ENCODE measurements at regions not wholly inside any gene's neighbourhood (a gene's known extent, or its start where the extent isn't known, plus 50 kb on each side); places are given as distances from the start of the nearest gene placed in this dataset.

- no peak overlapping the region for H3K4me3 ChIP-seq (ENCODE audit: low read depth, low read length)
- peaks cover 12% of the 10 kb centered on the region for H3K27me3 ChIP-seq
- no peaks in the 10 kb centered on the region for H3K9me3 ChIP-seq
- no peaks in the 10 kb centered on the region for H3K36me3 ChIP-seq
- TF ChIP-seq, protein P1, sequence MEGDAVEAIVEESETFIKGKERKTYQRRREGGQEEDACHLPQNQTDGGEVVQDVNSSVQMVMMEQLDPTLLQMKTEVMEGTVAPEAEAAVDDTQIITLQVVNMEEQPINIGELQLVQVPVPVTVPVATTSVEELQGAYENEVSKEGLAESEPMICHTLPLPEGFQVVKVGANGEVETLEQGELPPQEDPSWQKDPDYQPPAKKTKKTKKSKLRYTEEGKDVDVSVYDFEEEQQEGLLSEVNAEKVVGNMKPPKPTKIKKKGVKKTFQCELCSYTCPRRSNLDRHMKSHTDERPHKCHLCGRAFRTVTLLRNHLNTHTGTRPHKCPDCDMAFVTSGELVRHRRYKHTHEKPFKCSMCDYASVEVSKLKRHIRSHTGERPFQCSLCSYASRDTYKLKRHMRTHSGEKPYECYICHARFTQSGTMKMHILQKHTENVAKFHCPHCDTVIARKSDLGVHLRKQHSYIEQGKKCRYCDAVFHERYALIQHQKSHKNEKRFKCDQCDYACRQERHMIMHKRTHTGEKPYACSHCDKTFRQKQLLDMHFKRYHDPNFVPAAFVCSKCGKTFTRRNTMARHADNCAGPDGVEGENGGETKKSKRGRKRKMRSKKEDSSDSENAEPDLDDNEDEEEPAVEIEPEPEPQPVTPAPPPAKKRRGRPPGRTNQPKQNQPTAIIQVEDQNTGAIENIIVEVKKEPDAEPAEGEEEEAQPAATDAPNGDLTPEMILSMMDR (IDR thresholded peaks at IDR 0.05; ENCODE audit: low read depth, low read length): no peak
- no peak for DNase-seq
- no peaks in the 10 kb centered on the region for H3K4me1 ChIP-seq
Observed at GRCh38 chr18:78732273-78733210, 247.1 kb upstream of the SALL3 start.

DNA sequence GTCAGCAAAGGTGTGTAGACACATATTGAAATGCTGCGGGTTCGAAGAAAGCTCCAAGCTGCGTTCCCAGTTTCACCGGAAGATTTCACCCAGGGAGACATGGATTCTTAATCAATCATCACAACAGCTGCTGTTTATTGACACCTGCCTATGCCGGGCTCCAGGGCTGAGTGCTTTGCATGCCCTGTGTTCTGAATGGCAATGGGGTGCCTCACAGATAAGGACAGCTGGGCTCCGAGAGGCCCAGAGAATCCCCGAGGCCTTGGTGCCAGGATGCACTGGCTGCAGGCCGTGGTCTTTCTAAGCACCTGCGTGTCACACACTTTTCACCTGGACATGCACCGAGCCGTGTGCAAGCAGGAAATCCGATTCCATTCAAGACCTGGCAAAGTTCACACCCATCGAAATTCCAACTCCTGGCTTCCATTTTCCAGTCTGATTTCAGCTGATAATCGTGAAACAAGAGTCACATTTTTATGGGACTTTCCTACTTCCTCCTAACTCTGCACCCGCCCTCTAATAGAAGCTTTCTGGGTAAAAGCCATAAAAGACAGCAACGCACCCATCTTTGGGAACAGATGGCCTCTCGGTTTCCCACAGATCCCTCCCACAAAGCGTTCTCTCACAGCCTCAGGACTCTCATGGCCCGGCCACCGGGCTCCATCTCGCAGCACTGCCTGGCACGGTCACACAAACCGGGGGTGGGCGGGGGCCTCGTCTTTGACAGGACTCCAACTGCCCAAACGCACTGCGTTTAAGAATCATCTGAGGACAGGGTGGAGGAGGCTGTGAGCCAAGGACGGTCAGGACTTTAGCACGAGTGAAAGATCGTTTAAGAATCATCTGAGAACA lies 245.6 kb upstream of the SALL3 start:
- DNase-seq: no peak
- H3K36me3 ChIP-seq: no peaks in the 10 kb centered on the region
- H3K9me3 ChIP-seq: no peaks in the 10 kb centered on the region
- TF ChIP-seq, protein P1 (IDR thresholded peaks at IDR 0.05; ENCODE audit: low read depth, low read length): no peak
- peaks cover 12% of the 10 kb centered on the region for H3K27me3 ChIP-seq
- H3K4me3 ChIP-seq (ENCODE audit: low read depth, low read length): no peak overlapping the region
- H3K4me1 ChIP-seq: no peaks in the 10 kb centered on the region

- no peak overlapping the region for H3K4me3 ChIP-seq (ENCODE audit: low read depth, low read length)
- peaks cover 12% of the 10 kb centered on the region for H3K27me3 ChIP-seq
- no peak for DNase-seq
- H3K36me3 ChIP-seq: no peaks in the 10 kb centered on the region
- no peaks in the 10 kb centered on the region for H3K4me1 ChIP-seq
- H3K9me3 ChIP-seq: no peaks in the 10 kb centered on the region
- TF ChIP-seq, protein P1 (IDR thresholded peaks at IDR 0.05; ENCODE audit: low read depth, low read length): no peak
Observed at GRCh38 chr18:78734614-78734945, 245.0 kb upstream of the SALL3 start.

- peaks cover 7% of the 10 kb centered on the region; the same call in 1 of the 2 replicates for H3K27me3 ChIP-seq
- no peaks in the 10 kb centered on the region for H3K9me3 ChIP-seq
- TF ChIP-seq, protein P1 (IDR thresholded peaks at IDR 0.05; ENCODE audit: low read depth, low read length): no peak
- H3K4me1 ChIP-seq: no peaks in the 10 kb centered on the region
- H3K36me3 ChIP-seq: no peaks in the 10 kb centered on the region
- DNase-seq: no peak
- no peak overlapping the region for H3K4me3 ChIP-seq (ENCODE audit: low read depth, low read length)
Observed at GRCh38 chr18:78735131-78736014, 244.2 kb upstream of the SALL3 start.

GRCh38 chr18:78736015-78736690 lies 243.5 kb upstream of the SALL3 start:
- H3K27me3 ChIP-seq: peaks cover 6% of the 10 kb centered on the region; the same call in 1 of the 2 replicates
- no peaks in the 10 kb centered on the region for H3K4me1 ChIP-seq
- TF ChIP-seq, protein P1 (IDR thresholded peaks at IDR 0.05; ENCODE audit: low read depth, low read length): no peak
- H3K36me3 ChIP-seq: no peaks in the 10 kb centered on the region
- no peak overlapping the region for H3K4me3 ChIP-seq (ENCODE audit: low read depth, low read length)
- no peak for DNase-seq
- no peaks in the 10 kb centered on the region for H3K9me3 ChIP-seq

All from BE2C (cell line).